ENCODE measurements at regions not wholly inside any gene's neighbourhood (a gene's known extent, or its start where the extent isn't known, plus 50 kb on each side); places are given as distances from the start of the nearest gene placed in this dataset.
A peak's percentile ranks its signal among the peaks of the same experiment; 100 is the strongest.

DNA sequence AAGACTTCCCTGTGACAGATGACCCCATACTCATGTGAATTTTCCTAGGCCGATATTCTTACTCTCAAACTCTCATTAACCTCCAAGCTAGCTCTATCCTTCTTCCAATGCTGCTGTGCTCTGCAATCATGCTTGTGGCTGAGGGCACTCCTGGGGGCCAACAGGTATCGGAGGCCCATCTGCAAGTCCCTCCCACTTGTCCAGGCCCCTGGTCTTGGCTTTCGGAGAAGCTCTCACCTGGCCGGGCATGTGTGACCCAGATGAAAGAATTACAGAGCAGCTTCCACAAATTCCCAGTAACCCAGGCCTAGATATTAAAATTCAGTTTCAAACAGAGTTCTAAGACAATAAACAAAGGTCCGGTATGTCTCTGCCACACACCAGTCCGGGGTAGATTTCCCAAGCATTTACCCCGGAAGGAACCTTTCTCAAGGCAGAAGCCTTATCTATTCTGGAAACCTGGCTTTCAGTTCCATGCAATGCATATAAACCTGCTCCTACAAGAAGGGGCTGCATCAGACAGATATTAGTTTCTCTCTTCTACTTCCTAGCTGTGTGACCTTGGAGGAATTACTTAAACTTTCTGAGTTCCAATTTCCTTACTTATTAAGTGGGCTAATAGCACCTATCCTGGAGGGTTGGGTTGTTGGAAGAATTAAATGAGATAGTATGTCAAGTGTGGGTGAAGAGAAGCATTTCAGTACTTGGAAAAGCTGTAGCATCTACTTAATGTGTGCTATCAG is 270.8 kb downstream of the PTTG2 start:
- DNase-seq = peak; percentile 26

DNA sequence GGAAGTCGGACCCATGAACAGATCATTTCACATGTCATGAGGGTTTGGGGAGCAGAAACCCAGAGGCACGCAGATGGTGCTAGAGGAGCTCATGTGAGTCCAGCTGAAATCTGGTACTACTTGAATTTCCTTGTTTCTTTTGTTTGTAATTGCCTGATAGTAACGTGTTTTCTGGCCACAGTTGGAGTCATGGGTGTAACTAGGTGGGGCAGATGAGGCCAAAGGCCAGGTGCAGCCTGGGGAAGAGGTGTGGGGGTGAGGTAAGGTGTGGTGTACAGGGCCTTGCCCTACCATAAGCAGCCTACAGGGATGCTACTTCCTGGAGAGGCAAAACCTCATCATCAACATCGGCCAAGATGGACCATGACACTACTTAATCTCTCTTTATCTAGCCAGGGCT is 271.4 kb downstream of the PTTG2 start:
- no peak for DNase-seq

DNA sequence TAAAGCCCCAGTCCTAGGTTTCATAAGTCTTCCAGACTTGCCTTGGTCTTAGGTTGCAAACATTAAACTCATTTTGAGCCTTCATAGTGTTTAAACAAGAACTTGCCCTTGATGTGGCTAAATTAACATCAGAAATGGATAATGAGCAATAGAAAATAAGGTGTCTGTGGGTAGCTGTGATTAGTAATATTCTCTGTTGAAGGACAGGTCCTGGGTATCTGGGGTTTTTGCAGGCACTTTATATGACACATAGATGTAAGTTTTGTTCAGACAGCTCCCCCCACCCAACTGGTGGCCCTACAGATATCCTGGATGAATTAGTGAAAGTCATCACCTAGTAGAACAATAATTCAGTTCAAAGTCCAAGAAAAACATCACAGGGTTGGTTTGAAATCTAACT is 272.5 kb downstream of the PTTG2 start:
- no peak for DNase-seq

DNA sequence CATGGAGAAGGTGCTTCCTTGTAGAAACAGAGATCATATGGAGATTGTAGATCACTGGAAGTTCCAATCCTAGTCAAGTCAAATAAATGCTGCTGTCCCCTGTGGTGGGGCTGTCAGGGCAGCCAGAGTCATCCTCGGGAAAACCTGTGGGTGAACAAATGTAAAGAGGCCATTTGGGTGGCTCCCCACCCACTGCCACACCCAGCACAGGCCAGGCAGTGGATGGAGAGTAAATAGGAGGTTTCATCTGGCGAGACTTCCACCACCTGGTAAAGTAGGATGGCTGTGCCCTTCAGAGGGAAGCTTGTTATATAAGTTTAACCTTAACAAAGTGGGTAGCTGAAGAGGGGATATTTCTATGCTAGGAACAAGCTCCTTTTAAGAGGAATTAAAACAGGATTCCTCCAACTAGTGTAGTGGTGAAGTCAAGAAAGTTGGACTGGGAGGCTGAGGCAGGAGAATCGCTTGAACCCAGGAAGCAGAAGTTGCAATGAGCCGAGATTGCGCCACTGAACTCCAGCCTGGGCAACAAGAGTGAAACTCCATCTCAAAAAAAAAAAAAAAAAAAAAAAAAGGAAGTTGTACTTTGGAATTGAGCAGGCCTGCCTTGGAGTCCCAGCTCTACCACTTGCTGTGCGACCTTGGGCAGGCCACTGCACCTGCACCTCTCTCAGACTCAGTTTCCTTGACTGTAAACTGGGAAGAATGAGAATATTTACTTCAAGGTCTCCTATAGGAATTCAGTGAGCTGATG is 273.7 kb downstream of the PTTG2 start:
- DNase-seq = peak; percentile 41

DNA sequence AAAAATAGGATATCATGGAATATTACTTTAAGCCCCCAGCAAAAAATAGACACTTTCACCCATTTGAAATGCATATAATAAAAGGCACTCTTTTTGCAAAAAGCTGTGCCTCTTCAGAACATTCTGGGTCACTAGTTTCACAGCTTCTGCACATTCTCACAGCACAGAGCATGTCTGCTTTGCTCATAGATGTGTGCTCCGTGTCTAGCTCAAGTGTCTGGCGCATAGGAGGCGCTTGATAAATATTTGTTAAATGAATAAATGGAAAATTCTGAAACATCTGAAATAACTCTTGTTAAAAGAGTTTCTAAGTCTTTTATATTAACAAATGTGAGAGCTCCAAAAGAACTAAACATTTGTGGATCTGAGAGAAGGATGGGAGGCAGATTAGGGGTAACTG is 275.2 kb downstream of the PTTG2 start:
- no peak for DNase-seq

DNA sequence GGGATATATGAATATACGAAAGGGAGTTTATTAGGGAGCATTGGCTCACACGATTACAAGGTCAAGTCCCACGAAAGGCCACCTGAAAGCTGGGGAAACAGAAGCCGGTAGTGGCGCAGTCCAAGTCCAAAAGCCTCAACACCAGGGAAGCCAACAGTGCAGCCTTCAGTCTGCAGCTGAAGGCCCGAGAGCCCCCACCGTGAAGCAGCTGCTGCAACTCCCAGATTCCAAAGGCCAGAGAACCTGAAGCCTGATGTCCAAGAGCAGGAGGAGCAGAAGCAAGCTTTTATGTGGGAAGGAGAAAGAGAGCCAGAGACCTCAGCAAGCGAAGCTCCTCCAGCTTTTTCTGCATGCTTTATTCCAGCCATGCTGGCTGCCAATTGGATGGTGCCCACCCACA is 275.8 kb downstream of the PTTG2 start:
- DNase-seq = no peak

DNA sequence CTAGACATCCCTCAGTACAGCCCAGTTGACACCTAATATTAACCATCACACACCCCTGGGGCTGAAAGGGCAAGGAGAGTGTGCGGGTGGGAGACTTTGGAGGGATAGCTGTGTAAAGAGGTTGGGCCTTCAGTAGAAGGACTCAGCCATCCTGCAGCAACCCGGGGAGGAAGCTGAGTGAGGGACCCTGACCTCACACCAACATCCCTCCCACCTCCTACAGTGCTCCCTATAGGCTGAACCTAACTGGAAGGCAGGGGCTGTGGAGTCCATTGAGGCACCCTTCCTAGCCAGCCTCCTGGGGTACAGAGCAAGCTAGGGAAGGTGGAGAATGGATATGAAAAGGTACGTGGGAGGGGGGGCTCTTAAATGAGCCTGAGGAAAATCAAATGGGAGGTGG is 276.3 kb downstream of the PTTG2 start:
- no peak for DNase-seq

DNA sequence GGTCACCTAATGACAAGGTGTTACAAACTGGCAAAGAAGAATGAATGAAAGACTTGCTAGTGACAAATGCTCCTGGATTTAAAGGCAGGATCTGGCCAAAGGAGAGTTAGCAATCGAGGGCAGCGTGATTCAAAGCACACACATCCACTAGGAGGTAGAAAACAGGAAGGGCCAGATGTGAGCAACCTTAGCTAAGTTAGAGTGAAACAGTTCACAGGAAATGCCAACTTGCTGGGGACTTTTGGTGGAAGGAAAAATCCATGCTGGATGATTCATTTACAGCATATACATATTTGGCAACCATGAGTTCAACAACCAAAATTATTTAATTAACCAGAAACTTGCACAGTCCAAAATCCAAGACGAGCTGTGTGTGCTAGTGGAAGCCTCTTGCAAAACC is 276.9 kb downstream of the PTTG2 start:
- DNase-seq = no peak

DNA sequence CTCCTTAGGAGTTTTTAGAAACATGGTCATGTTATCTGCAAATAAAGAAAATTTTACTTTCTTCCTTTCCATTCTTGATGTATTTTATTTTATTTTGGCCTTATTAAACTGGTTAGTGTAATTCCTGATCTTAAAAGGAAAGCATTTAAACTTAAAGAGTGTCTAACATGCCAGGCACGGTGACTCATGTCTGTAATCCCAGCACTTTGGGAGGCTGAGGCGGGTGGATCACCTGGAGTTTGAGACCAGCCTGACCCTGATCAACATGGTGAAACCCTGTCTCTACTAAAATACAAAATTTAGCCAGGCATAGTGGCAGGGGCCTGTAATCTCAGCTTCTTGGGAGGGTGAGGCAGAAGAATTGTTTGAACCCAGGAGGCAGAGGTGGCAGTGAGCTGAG is 281.3 kb downstream of the PTTG2 start:
- no peak for DNase-seq

DNA sequence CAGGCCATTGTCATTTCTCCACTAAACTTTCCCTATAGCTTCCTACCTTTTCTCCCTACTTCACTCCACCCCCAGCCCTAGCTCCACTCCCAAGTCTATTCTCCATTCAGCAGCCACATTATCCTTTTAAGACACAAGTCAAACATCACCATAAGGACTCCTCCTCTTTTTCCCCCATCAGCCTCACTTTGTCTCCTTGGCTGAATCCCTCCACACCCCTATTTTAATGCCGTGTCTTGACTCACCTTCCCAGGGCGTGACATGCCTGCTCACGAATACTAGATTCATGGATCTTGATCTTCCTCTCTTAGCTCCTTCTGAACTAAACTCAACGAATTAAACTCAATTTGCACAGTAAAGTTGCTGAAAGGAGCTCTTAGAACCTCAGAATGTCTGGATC is 281.9 kb downstream of the PTTG2 start:
- DNase-seq = no peak

DNA sequence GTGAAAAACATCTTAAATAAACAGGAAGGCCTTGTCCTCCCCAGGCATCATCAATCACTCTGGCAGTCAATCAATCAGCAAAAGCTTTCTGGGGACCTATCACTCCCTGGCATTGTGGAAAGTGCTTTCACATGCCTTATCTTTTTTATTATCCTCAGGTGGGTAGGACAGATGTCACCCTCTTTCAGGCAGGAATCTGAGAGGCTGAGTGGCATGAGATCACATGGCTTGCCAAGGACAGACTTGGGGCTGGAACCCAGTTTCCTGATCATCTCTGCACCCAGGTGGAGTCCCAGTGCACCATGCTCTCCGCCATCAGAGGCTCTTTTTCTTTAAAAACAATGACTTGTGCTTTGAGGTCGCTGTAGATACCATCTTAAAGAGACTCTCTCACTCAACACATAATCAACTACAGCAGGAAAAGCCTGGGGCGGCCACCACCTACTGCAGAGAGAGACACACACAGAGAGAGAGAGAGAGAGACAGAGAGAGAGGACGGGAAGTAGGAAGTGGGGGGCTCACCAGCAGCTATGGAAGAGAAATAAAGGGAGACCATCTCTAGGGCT is 282.7 kb downstream of the PTTG2 start:
- peak; percentile 46 for DNase-seq

DNA sequence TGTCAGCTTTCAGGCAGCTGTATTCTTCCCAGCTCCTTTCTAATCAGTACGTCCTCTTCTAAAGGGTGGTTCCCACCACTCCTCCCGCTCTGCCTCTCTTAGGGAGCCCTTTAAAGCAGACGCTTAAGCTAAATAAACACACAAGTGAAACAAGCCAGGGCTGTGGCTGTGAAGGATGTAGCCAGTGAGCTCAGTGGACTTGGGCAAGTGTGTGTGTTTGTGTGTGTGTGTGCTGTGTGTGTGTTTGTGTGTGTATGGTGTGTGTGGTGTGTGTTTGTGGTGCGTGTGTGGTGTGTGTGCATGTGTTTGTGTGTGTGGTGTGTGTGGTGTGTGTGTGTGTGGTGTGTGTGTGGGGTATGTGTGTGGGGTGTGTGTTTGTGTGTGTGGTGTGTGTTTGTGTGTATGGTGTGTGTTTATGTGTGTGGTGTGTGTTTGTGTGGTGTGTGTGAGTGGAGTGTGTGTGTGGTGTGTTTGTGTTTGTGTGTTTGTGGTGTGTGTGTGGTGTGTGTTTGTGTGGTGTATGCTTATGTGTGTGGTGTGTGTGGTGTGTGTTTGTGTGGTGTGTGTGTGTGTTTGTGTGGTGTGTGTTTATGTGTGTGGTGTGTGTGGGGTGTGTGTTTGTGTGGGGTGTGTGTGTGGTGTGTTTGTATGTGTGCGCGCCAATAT is 283.3 kb downstream of the PTTG2 start:
- DNase-seq = peak; percentile 46

DNA sequence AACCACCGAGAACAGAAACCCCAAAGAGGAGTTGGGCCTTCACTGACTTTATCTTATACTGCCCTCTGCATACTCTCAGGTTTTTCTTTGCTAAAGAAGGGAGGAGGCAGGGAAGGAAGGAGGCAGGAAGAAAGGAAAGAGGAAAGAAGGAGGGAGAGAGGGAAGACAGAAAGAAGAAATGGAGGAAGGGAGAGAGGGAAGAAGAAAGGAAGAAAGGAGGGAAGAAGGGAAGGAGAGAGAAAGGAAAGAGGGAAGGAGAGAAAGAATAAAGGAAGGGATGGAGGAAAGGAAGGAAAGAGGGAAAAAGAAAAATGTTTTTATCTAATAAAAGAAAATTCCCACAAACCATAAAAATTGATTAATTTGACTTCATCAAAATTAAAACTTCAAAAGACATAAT is 294.6 kb downstream of the PTTG2 start:
- no peak for DNase-seq

DNA sequence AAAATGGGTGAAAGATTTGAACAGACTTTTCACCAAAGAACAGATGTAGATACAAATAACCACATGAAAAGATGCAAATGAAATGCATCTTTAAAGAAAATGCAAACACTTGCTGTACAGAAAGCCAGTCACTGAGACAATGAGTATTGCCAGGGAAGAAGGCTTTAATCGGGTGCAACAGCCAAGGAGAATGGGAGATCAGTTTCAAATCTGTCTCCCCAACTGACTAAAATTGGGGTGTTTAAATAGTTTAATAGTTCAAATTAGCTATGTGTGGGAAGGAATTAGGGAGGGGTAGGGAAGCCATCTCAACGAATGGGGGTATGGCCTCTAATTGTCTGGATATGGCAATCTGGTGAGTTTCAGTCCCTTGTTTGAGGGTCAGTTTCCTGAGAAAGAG is 295.4 kb downstream of the PTTG2 start:
- DNase-seq = no peak

DNA sequence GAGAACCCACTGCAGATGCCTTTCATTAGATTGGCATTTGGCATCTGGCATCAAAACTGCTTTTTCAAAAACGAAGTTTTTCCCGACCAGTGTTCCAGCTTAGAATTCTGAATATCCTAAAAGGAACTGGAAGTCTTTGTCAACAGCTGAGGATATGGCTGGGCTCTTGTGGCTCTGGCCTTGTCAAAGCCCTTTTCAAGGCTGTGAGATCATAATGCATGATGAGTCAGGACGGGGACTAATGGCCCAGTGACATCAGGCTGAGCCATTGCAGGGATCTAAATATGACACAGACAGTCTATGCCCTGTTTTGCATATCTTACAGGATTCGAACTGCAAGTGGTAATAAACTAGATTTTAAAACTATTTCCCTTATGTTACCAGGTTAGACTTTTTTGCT is 306.4 kb downstream of the PTTG2 start:
- DNase-seq = peak; percentile 25

DNA sequence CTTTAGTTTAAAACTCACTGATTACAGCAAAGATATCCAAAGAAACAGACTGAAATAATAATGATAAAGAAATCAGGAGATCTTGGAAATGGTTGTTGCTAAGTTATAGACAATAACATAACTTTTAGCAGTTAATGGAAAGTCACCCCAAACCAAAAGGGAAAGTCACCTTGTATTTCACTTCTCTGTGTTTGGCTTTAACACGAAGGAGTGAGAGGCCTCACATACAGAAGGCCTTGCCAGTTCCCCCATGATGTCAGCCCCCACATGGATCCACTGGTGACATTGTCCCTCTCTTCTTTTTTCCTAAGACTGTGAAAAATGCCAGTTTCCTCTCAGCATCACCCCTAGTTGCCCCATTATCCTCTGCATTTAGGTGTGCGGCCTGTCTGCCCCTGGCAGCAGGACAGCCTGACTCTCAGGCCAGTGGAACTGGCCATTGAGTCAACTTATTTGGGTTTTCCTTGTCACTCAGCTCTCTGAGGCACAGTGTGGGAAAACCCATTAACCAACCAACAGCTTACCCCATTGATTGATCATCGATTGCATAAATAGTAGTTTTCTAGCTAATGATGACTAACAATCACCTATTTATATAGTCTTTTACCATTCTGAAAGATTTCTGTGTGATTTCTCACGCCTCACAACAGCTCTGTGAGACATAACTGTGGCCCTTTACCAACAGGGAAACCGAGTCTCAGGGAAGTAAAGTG is 308.1 kb downstream of the PTTG2 start:
- DNase-seq = no peak

DNA sequence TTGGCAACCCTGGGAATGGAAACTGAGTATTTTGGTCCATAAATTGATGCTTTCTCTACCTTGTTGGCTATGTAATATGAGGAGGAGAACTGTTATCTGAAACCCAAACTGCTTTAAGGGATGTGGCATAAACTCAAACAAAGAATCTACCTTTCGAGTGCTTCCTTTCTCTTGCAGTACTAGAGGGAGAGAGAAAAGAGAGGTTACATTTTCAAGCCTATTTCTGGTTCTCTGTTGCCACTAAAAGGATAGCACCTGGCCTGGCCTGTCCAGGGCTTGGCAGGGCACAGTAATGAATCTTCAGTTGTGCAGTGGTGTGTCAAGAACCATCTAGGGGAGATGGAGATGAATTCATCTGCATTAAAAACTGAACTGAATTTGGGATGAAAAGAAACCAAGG is 308.6 kb downstream of the PTTG2 start:
- no peak for DNase-seq

DNA sequence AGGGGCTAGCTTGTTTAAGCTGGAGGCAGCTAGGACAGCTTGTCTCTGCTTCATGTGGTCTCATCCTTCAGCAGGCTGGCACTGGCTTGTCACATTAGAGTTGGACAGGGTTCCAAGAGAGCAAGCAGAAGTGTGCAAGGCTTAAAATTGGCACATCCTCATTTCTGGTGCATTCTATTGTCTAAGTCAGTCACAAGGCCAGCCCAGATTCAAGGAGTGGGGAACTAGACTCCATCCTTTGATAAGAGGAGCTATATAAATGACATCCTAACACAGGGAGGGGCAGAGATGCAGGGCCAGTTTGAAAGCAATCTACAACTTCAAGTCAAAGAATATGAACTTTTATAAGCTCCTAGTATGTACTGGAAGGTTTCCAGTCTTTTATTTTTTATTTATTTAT is 313.2 kb downstream of the PTTG2 start:
- DNase-seq = peak; percentile 11

DNA sequence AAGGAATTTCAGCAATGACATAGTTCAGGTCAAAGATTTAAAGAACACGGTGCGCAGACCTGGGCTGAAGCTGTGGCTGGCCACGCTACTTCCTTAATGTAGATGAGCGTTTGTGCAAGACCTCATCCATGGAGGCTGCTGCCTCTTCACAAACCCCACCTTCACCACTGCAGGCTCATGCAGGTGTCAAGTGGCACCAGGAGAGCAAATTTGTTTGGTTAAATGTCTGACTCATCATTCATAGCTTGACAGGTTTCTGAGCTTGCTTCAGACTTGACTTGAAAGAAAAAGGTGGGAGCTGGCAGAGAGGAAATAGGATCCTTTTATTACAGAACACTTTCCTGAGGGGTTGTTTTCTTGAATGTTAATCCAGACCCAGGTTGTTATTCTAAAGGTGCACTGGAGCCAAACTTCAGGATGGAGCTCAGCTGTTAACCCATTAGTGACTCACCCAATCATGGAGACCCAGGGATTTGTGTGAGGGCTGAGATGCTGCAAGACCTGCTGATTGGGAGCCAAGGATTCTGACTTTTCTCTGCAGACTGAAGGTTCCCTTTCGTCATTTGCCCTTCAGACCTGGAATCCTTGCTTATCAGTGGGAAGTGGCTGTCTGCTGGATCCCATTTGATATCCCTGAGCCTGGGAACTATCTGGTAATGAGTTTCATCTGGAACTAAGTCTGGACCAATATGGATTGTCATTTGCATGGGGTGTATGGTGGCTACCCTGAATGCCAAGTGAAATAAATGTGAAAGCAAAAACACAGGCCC is 315.3 kb downstream of the PTTG2 start:
- DNase-seq = no peak

DNA sequence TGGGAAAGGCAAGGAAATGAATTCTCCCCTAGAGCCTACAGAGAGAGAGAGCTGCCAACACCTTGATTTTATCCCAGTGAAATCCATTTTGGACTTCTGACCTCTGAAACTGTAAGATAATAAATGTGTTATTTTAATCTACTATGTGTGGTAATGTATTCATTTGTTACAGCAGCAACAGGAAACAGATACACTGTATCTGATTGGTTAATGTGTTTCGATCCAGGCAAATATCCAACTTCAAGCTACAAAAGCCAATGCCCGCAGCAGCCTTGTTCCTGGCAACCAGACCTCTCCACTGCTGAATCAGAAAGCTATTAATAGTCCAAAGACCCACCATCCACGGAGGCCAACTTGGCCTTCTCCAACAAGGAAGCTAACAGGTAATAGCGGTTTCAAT is 318.1 kb downstream of the PTTG2 start:
- no peak for DNase-seq

DNA sequence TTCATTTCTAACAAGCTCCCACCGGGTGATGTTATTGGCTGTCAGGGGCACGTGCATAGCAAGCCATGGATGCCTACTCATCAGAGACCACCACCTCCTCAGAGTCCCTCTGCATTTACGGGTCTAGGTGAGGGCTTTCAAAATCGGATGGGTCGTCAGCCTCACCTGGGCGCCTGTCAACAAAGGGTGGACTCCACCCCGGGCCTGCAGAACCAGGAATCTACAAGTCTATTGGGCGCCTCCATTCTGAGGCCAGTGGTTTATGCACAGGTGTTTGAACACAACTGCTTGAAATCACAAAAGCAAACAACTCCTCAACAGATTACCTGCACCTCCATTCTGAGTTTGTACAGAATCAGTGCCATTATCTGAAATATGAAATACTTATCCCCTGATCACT is 318.9 kb downstream of the PTTG2 start:
- no peak for DNase-seq

DNA sequence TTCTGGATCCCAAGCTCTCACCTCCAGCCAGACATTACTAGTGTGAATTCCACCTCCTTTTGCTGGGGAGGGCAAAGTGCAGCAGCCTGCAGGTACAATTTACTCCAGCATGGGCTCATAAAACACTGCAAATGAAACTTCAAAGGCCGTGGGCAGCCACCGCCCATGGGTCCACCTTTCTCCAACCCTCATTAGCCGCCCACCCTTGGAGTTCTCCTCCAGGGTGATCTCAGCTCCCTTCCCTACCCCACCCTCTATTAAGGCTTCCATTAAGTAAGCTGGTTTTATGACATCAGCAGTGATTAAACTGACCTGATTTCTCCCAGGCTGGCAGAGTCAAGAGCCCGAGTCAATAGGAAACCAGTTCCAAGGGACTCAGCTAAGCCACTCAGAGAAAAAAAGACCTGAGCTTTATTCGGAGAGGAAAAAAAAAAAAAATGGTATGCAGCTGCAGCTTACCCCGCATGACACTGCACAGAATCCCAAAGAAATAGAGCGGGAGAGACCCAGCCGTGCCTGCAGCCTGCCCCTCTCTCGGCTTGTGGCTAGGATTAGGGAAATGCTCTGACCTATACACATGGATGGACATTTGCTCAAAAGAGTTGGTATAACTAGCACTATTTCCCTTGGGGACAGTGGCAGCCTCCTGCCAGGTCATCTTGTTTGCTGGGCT is 319.6 kb downstream of the PTTG2 start:
- no peak for DNase-seq

Data from OCI-M1 (cell line).